ENCODE measurements at regions not wholly inside any gene's neighbourhood (a gene's known extent, or its start where the extent isn't known, plus 50 kb on each side); places are given as distances from the start of the nearest gene placed in this dataset.

DNA sequence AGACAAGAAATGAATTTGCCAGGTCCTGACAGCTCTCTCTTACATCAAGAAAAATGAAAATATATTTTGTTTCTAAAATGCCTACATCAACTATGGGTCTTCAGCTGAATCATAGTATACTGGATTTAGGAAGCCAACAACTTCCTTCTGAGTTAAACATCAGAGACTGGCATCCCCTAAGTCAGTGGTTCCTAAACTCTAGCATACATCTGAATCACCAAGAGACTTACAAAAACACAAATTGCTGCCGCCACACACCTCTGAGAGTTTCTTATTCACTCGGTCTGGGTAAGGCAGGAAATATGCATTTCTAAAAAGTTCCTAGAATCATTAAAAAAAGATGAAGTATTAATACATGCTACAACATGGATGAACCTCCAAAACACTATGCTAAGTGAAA, 60.4 kb upstream of the TMEM252 start:
- TF ChIP-seq, protein P1, sequence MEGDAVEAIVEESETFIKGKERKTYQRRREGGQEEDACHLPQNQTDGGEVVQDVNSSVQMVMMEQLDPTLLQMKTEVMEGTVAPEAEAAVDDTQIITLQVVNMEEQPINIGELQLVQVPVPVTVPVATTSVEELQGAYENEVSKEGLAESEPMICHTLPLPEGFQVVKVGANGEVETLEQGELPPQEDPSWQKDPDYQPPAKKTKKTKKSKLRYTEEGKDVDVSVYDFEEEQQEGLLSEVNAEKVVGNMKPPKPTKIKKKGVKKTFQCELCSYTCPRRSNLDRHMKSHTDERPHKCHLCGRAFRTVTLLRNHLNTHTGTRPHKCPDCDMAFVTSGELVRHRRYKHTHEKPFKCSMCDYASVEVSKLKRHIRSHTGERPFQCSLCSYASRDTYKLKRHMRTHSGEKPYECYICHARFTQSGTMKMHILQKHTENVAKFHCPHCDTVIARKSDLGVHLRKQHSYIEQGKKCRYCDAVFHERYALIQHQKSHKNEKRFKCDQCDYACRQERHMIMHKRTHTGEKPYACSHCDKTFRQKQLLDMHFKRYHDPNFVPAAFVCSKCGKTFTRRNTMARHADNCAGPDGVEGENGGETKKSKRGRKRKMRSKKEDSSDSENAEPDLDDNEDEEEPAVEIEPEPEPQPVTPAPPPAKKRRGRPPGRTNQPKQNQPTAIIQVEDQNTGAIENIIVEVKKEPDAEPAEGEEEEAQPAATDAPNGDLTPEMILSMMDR (conservative IDR thresholded peaks at IDR 0.05; ENCODE audit: low read length): no peak
- TF ChIP-seq EZH2phosphoT487 (IDR thresholded peaks at IDR 0.05; ENCODE audit: borderline replicate concordance): no peak
